ENCODE measurements at regions not wholly inside any gene's neighbourhood (a gene's known extent, or its start where the extent isn't known, plus 50 kb on each side); places are given as distances from the start of the nearest gene placed in this dataset.
A peak's percentile ranks its signal among the peaks of the same experiment; 100 is the strongest.
"Not testable (repeated sequence)": the region's sequence is repeated elsewhere in the genome, so short reads cannot be mapped to it uniquely, and the experiment has no call there.

DNA sequence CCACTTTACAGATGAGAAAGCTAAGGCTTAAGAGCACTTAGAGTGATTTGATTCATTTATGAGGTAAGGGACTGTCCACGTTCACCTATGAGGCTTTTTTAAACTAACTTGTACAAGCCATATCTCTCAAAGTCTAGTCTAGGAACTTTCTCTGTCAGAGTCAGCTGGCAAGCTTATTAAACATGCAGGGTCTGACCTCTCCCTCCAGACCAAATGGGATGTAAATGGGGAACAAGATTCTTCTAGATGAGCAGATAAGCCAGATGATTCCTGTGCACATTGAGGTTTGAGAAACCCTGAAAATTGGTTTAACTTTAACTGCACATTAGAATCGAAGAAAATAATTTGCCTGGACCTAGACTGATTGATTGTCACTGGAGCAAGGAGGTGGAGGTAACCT, 160.0 kb upstream of the SPRY1 start:
- H3K9me3 ChIP-seq (replicated peaks in 1 of 3): no peaks in the 10 kb centered on the region
- TF ChIP-seq, protein P1, sequence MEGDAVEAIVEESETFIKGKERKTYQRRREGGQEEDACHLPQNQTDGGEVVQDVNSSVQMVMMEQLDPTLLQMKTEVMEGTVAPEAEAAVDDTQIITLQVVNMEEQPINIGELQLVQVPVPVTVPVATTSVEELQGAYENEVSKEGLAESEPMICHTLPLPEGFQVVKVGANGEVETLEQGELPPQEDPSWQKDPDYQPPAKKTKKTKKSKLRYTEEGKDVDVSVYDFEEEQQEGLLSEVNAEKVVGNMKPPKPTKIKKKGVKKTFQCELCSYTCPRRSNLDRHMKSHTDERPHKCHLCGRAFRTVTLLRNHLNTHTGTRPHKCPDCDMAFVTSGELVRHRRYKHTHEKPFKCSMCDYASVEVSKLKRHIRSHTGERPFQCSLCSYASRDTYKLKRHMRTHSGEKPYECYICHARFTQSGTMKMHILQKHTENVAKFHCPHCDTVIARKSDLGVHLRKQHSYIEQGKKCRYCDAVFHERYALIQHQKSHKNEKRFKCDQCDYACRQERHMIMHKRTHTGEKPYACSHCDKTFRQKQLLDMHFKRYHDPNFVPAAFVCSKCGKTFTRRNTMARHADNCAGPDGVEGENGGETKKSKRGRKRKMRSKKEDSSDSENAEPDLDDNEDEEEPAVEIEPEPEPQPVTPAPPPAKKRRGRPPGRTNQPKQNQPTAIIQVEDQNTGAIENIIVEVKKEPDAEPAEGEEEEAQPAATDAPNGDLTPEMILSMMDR (IDR thresholded peaks at IDR 0.05): no peak
- no peak for TF ChIP-seq POLR2A (IDR thresholded peaks at IDR 0.05)
- no peaks in the 10 kb centered on the region for H3K36me3 ChIP-seq (replicated peaks in 1 of 2)
- no peaks in the 10 kb centered on the region for H3K27me3 ChIP-seq
- no peak overlapping the region for H3K4me3 ChIP-seq
- intact Hi-C loops (cut with DNase I): no loop called here
- H3K27ac ChIP-seq: no peak overlapping the region
- H3K4me1 ChIP-seq (replicated peaks in 1 of 2): peaks cover 0 to 8% of the 10 kb centered on the region in 2 donors
- DNase-seq: no peak
- WGBS, 4 donors: 76 to 95% (median 86%) methylated on average over 2 of the region's 2 CpGs

DNA sequence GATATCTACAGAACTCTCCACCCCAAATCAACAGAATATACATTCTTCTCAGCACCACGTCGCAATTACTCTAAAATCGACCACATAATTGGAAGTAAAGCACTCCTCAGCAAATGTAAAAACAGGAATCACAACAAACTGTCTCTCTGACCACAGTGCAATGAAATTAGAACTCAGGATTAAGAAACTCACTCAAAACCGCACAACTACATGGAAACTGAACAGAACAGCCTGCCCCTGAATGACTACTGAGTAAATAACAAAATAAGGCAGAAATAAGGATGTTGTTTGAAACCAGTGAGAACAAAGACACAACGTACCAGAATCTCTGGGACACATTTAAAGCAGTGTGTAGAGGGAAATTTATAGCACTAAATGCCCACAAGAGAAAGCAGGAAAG, 156.3 kb upstream of the SPRY1 start:
- H3K4me3 ChIP-seq; H3K27ac ChIP-seq; H3K36me3 ChIP-seq (replicated peaks in 1 of 2); H3K9me3 ChIP-seq (replicated peaks in 1 of 3); intact Hi-C loops (cut with DNase I); H3K4me1 ChIP-seq (replicated peaks in 1 of 2); H3K27me3 ChIP-seq; DNase-seq: not testable (repeated sequence)
- WGBS, 4 donors: 85 to 93% (median 91%) methylated on average over 5 of the region's 5 CpGs

DNA sequence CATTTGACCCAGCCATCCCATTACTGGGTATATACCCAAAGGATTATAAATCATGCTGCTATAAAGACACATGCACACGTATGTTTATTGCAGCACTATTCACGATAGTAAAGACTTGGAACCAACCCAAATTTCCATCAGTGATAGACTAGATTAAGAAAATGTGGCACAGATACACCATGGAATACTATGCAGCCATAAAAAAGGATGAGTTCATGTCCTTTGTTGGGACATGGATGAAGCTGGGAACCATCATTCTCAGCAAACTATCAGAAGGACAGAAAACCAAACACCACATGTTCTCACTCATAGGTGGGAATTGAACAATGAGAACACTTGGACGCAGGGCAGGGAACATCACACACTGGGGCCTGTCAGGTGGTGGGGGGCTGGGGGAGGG, 153.4 kb upstream of the SPRY1 start:
- WGBS, 4 donors: 82 to 94% (median 90%) methylated on average over 3 of the region's 3 CpGs
- DNase-seq; H3K36me3 ChIP-seq (replicated peaks in 1 of 2); H3K9me3 ChIP-seq (replicated peaks in 1 of 3); H3K4me3 ChIP-seq; H3K27me3 ChIP-seq; intact Hi-C loops (cut with DNase I): not testable (repeated sequence)
- peaks cover 0 to 27% of the 10 kb centered on the region in 2 donors for H3K4me1 ChIP-seq (replicated peaks in 1 of 2)
- H3K27ac ChIP-seq: peak overlapping the region in 1 of 5 donors; percentile 49

DNA sequence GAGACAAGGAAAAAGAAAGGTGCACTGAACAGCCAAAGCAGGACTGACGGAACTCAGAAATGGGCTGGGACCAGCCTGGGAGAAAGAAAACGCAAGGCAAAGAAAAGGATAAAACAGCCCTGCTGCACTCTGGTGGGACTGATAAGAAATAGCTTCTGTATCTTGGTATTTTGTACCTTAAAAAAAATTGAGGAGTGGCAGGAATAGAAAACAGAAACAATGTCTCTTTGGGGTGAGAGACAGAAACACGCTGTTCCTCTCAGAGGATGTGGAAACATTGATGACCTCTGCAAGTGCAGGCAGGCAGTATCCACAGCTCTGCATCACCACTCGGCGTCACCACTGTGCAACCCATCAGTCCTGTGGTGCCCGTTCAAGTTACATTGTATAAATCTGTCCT, 152.5 kb upstream of the SPRY1 start:
- H3K36me3 ChIP-seq (replicated peaks in 1 of 2): no peaks in the 10 kb centered on the region
- H3K9me3 ChIP-seq (replicated peaks in 1 of 3): no peaks in the 10 kb centered on the region
- TF ChIP-seq, protein P1 (IDR thresholded peaks at IDR 0.05): peak in 1 of 6 experiments; percentile 24
- no peak for TF ChIP-seq POLR2A (IDR thresholded peaks at IDR 0.05)
- no peaks in the 10 kb centered on the region for H3K27me3 ChIP-seq
- 52 to 60% (median 58%) methylated on average over 6 of the region's 6 CpGs for WGBS, 4 donors
- DNase-seq: peak; percentile 27 to 86 (median 63)
- H3K4me3 ChIP-seq: no peak overlapping the region
- peak overlapping the region in 1 of 5 donors; percentile 64 for H3K27ac ChIP-seq
- intact Hi-C loops (cut with DNase I): no loop called here
- H3K4me1 ChIP-seq (replicated peaks in 1 of 2): peaks cover 2 to 28% of the 10 kb centered on the region in 2 donors

DNA sequence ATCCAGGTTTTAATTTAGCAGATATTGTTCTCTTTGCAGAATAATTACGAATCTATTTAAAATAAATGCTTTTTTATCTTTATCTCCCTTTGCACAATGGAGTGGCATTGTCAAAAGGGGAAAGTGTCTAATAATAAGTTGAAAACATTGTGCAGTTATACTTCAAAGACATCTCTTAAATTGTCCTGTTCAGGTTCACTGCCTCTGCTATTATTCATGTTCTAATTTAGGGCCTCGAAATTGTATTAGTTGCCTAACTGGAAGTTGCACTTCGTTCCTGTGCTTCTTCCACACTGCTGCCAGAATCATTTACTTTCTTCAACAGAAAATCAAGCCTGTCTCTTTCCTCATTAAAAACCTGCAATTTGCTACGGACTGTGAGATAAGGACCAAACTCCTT, 150.5 kb upstream of the SPRY1 start:
- no peaks in the 10 kb centered on the region for H3K27me3 ChIP-seq
- H3K4me1 ChIP-seq (replicated peaks in 1 of 2): peaks cover 5 to 47% of the 10 kb centered on the region in 2 donors

More for the DNA sequence above, 150.5 kb upstream of the SPRY1 start:
- H3K27ac ChIP-seq: peak overlapping the region in 1 of 5 donors; percentile 30
- no peaks in the 10 kb centered on the region for H3K36me3 ChIP-seq (replicated peaks in 1 of 2)
- TF ChIP-seq, protein P1 (IDR thresholded peaks at IDR 0.05): no peak
- TF ChIP-seq POLR2A (IDR thresholded peaks at IDR 0.05): no peak
- WGBS, 4 donors: 71 to 84% (median 76%) methylated on average over 4 of the region's 4 CpGs
- no peak for DNase-seq
- intact Hi-C loops (cut with DNase I): no loop called here
- no peaks in the 10 kb centered on the region for H3K9me3 ChIP-seq (replicated peaks in 1 of 3)
- no peak overlapping the region for H3K4me3 ChIP-seq

Measured in adrenal gland (tissue), 9 donors.